SK-N-SH (cell line): ENCODE measurements at regions not wholly inside any gene's neighbourhood (a gene's known extent, or its start where the extent isn't known, plus 50 kb on each side); places are given as distances from the start of the nearest gene placed in this dataset.

Experiments used
- CTCF ChIA-PET: fragments of 300-600, 350-600 bp; formaldehyde crosslinking; extraction: SDS; loops from one replicate; lab custom pipeline; 2021; lab: Yijun Ruan, JAX
- POLR2A ChIA-PET: fragments of 350-600 bp; sonication (Branson Sonifier 250); formaldehyde crosslinking; extraction: SDS; loops from one replicate; lab custom pipeline; 2020; ENCODE audit warnings: antibody characterized with exemption, inconsistent platforms; lab: Yijun Ruan, JAX
- DNase-seq: peaks from one replicate; pipeline ENCODE4 v3.0.0; 2012
- H2AFZ ChIP-seq: fragments of 200-600 bp; sonication (generic); 2 replicates; pipeline ENCODE4 v1.8.1; 2016; ENCODE audit warnings: antibody characterized with exemption, mild to moderate bottlenecking, low read depth
- H3F3A ChIP-seq: fragments of 200-600 bp; sonication (generic); replicated peaks from 2 replicates; pipeline ENCODE3; 2016; ENCODE audit warnings: antibody characterized with exemption, mild to moderate bottlenecking; ENCODE audit not compliant: insufficient read depth
- H3K27ac ChIP-seq, 2 experiments: fragments of 200-500 bp in 1 of 2; fragments of 200-600 bp in 1 of 2; sonication (Bioruptor generic) in 1 of 2; sonication (generic), shearing (Covaris generic) in 1 of 2; 2 replicates each; pipeline versions ENCODE4 v1.5.1 to v1.6.1; 2014 to 2016; ENCODE audit warnings: low read depth in 2 of 2, inconsistent platforms in 1 of 2, low read length in 1 of 2, mild to moderate bottlenecking in 1 of 2, mixed read lengths in 1 of 2
- H3K27me3 ChIP-seq: fragments of 200-600 bp; sonication (generic), shearing (Covaris generic); 2 replicates; pipeline ENCODE4 v1.6.1; 2016; ENCODE audit warnings: mixed run types; ENCODE audit not compliant: insufficient read depth
- H3K36me3 ChIP-seq, 2 experiments: fragments of 200-500 bp in 1 of 2; fragments of 200-600 bp in 1 of 2; sonication (Bioruptor generic) in 1 of 2; sonication (generic) in 1 of 2; replicated peaks in 1 of 2; 2 replicates each; pipeline versions ENCODE3 to v1.5.1; 2014 to 2016; ENCODE audit warnings: low read length in 1 of 2, mild to moderate bottlenecking in 1 of 2; ENCODE audit not compliant: insufficient read depth in 2 of 2, control insufficient read depth in 1 of 2
- H3K4me1 ChIP-seq, 2 experiments: fragments of 200-500 bp in 1 of 2; fragments of 200-600 bp in 1 of 2; sonication (Bioruptor generic) in 1 of 2; sonication (generic), shearing (Covaris generic) in 1 of 2; 2 replicates each; pipeline versions ENCODE4 v1.5.1 to v1.6.1; 2014 to 2016; ENCODE audit warnings: low read depth in 1 of 2, low read length in 1 of 2, mixed run types in 1 of 2; ENCODE audit not compliant: insufficient read depth in 2 of 2, control insufficient read depth in 1 of 2
- H3K4me2 ChIP-seq: fragments of 200-600 bp; sonication (generic), shearing (Covaris generic); 2 replicates; pipeline ENCODE4 v1.6.1; 2017; ENCODE audit warnings: mixed run types
- H3K4me3 ChIP-seq, 2 experiments: fragments of 200-500 bp in 1 of 2; fragments of 200-600 bp in 1 of 2; sonication (Bioruptor generic) in 1 of 2; sonication (generic), shearing (Covaris generic) in 1 of 2; 2 replicates each; pipeline versions ENCODE4 v1.5.1 to v1.8.1; 2014 to 2016; ENCODE audit warnings: low read depth in 2 of 2, inconsistent platforms in 1 of 2, low read length in 1 of 2, mild to moderate bottlenecking in 1 of 2, mixed read lengths in 1 of 2, moderate library complexity in 1 of 2
- H3K79me2 ChIP-seq: fragments of 200-600 bp; sonication (generic); 2 replicates; pipeline ENCODE4 v1.8.1; 2017; ENCODE audit warnings: mild to moderate bottlenecking; ENCODE audit not compliant: insufficient read depth
- H3K9ac ChIP-seq: fragments of 200-600 bp; sonication (generic); 2 replicates; pipeline ENCODE4 v1.6.1; 2017; ENCODE audit warnings: mixed run types
- H3K9me2 ChIP-seq: fragments of 200-600 bp; sonication (generic); 2 replicates; pipeline ENCODE4 v1.6.1; 2017; ENCODE audit warnings: mixed run types
- H3K9me3 ChIP-seq: fragments of 200-600 bp; sonication (generic); 2 replicates; pipeline ENCODE4 v1.6.1; 2017; ENCODE audit warnings: mixed run types, mild to moderate bottlenecking, moderate library complexity
- H4K20me1 ChIP-seq: fragments of 200-600 bp; sonication (generic); 2 replicates; pipeline ENCODE4 v1.6.1; 2017; ENCODE audit warnings: mild to moderate bottlenecking, mixed run types; ENCODE audit not compliant: insufficient read depth
- CTCF ChIP-seq: fragments of 200-600 bp; sonication (generic); IDR thresholded peaks from 2 replicates; pipeline ENCODE4 v1.6.1; 2017; ENCODE audit warnings: antibody characterized with exemption, mild to moderate bottlenecking, moderate library complexity
- FOXJ3 ChIP-seq: sonication (generic); formaldehyde crosslinking; IDR thresholded peaks from 2 replicates; pipeline ENCODE4 v1.5.1; 2020; ENCODE audit warnings: mild to moderate bottlenecking, missing genetic modification reagents
- JUND ChIP-seq: IDR thresholded peaks from 2 replicates; pipeline ENCODE4 v1.4.0; 2012
- MEF2A ChIP-seq: IDR thresholded peaks from 2 replicates; pipeline ENCODE4 v1.4.0; 2012; ENCODE audit warnings: low read depth, borderline replicate concordance
- NFIC ChIP-seq: IDR thresholded peaks from 2 replicates; pipeline ENCODE4 v1.4.0; 2012; ENCODE audit warnings: borderline replicate concordance
- RAD21 ChIP-seq: IDR thresholded peaks from 2 replicates; pipeline ENCODE4 v1.6.1; 2012; ENCODE audit warnings: mild to moderate bottlenecking, low read length
- RCOR1 ChIP-seq: fragments of 150-350 bp; IDR thresholded peaks from 2 replicates; pipeline ENCODE4 v1.6.1; 2017; ENCODE audit warnings: antibody characterized with exemption, low read length
- REST ChIP-seq: IDR thresholded peaks from 2 replicates; pipeline ENCODE4 v1.6.1; 2012; ENCODE audit warnings: mild to moderate bottlenecking, low read depth, low read length, moderate library complexity
- SMC3 ChIP-seq: IDR thresholded peaks from 2 replicates; pipeline ENCODE4 v1.6.1; 2012; ENCODE audit warnings: low read depth, low read length, improper control_type of control experiment
- TCF12 ChIP-seq: IDR thresholded peaks from 2 replicates; pipeline ENCODE4 v1.4.0; 2012
- WGBS: methylation state at CpG from one replicate; pipeline ENCODE4 v1.1.6; 2017; ENCODE audit warnings: low lambda C conversion rate; 5-methylcytosine and 5-hydroxymethylcytosine counted together
- TF ChIP-seq, protein P1 (sequence below): fragments of 150-350 bp; IDR thresholded peaks from 2 replicates; pipeline ENCODE4 v1.6.1; 2016; ENCODE audit warnings: mild to moderate bottlenecking, low read depth, low read length
- TF ChIP-seq, protein P2 (sequence below): IDR thresholded peaks from 2 replicates; pipeline ENCODE4; 2012

DNA sequence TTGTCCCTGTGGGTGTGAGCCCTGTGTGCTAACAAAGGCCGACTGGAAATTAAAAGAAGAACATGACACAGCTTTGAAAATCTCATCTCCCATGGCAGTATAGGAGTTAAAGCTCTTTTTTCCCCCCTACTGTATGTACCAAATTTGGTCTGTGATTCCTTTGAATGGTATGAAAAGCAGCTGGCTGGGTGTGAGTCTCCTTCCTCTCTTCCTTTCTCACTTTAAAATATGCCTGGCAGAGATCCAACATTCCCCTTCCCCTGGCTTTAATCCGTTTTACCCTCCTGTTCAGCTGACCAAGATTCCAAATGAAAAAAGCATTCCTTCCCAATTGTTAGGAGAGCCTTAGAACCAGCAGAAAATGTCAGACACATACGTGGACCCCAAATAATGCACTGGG is 225.0 kb upstream of the CELF2 start:
- WGBS = 11% methylated on average over 3 of the region's 3 CpGs
- Histone ChIP-seq H3K9ac (no peak overlapping the region), H3K4me3 (no peak overlapping the region)

More for the DNA sequence above, 225.0 kb upstream of the CELF2 start:
- peak overlapping the region in 1 of 2 experiments; percentile 56; a peak in 2 of 4 replicates for H3K27ac ChIP-seq
- no peaks in the 10 kb centered on the region for H3F3A ChIP-seq
- TF ChIP-seq MEF2A = no peak
- TF ChIP-seq TCF12 = no peak
- TF ChIP-seq JUND = no peak
- no peak for TF ChIP-seq RAD21
- TF ChIP-seq REST = no peak
- TF ChIP-seq RCOR1 = no peak
- no peak for TF ChIP-seq FOXJ3 (CRISPR knock-in tag)
- TF ChIP-seq NFIC = no peak
- TF ChIP-seq, protein P1, sequence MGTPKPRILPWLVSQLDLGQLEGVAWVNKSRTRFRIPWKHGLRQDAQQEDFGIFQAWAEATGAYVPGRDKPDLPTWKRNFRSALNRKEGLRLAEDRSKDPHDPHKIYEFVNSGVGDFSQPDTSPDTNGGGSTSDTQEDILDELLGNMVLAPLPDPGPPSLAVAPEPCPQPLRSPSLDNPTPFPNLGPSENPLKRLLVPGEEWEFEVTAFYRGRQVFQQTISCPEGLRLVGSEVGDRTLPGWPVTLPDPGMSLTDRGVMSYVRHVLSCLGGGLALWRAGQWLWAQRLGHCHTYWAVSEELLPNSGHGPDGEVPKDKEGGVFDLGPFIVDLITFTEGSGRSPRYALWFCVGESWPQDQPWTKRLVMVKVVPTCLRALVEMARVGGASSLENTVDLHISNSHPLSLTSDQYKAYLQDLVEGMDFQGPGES = no peak
- no peak for TF ChIP-seq CTCF
- no peak for TF ChIP-seq SMC3
- TF ChIP-seq, protein P2, sequence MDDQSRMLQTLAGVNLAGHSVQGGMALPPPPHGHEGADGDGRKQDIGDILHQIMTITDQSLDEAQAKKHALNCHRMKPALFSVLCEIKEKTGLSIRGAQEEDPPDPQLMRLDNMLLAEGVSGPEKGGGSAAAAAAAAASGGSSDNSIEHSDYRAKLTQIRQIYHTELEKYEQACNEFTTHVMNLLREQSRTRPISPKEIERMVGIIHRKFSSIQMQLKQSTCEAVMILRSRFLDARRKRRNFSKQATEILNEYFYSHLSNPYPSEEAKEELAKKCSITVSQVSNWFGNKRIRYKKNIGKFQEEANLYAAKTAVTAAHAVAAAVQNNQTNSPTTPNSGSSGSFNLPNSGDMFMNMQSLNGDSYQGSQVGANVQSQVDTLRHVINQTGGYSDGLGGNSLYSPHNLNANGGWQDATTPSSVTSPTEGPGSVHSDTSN = no peak
- H3K4me2 ChIP-seq = no peak overlapping the region
- no peaks in the 10 kb centered on the region for H3K9me3 ChIP-seq
- H2AFZ ChIP-seq = no peak overlapping the region
- no peaks in the 10 kb centered on the region for H3K79me2 ChIP-seq
- H3K27me3 ChIP-seq = no peaks in the 10 kb centered on the region
- H4K20me1 ChIP-seq = no peaks in the 10 kb centered on the region
- DNase-seq = no peak
- H3K9me2 ChIP-seq = no peaks in the 10 kb centered on the region
- ChIA-PET POLR2A (no interaction called here), CTCF (no interaction called here)
- H3K36me3 ChIP-seq = no peaks in the 10 kb centered on the region
- no peaks in the 10 kb centered on the region for H3K4me1 ChIP-seq
